ENCODE measurements at regions not wholly inside any gene's neighbourhood (a gene's known extent, or its start where the extent isn't known, plus 50 kb on each side); places are given as distances from the start of the nearest gene placed in this dataset.

DNA sequence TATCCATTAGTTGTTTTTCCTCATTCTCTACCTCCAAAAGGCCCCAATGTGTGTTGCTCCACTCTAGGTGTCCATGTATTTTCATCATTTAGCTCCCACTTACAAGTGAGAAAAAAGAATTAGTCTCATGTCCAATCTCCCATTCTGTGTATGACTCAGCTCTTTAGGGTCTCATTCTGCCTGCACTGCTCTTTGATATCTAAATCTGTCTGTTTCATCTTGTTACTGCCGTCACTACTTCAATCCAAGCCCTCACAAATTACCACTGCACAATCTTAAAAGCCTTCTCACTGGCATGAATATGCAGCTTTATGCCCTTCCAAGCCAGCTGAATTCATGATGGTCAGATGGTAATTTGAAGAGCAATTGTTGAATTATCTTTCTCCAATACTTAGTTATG is 480.5 kb downstream of the TRIB2 start:
- TF ChIP-seq CTCF (IDR thresholded peaks at IDR 0.05) = no peak
- 69 to 91% methylated on average over 1 of the region's 1 CpG for WGBS, 2 donors
- Histone ChIP-seq H3K9me3 (no peaks in the 10 kb centered on the region), H3K27ac (no peak overlapping the region), H3K4me1 (no peaks in the 10 kb centered on the region), H3K4me3 (no peak overlapping the region), H3K36me3 (ENCODE audit: low read depth, missing control alignments) (no peaks in the 10 kb centered on the region), H3K27me3 (no peaks in the 10 kb centered on the region)
- intact Hi-C loops (cut with DNase I; ENCODE audit: low total_unique reads) = no loop called here
- no peak for DNase-seq

DNA sequence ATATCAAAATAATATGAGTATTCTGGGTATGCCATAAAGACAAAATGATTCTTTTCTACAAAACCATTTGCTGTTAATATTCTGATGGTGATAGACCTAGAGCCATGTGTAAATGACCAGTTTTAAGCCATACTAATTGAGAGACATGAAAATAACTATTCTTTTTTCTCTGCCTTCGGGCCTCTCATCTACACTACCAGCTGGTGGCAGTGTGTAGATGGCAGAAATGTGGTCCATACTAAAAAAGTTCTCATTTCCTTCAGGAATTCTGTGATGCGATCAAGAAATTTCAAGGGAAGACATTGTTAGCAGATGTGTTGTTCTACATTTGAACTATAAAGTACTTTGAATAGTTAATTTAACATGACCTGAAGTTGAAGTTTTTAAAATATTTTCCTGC is 485.2 kb downstream of the TRIB2 start:
- TF ChIP-seq CTCF (IDR thresholded peaks at IDR 0.05) (peak in 1 of 3 experiments; percentile 17), POLR2A (IDR thresholded peaks at IDR 0.05) (no peak)

DNA sequence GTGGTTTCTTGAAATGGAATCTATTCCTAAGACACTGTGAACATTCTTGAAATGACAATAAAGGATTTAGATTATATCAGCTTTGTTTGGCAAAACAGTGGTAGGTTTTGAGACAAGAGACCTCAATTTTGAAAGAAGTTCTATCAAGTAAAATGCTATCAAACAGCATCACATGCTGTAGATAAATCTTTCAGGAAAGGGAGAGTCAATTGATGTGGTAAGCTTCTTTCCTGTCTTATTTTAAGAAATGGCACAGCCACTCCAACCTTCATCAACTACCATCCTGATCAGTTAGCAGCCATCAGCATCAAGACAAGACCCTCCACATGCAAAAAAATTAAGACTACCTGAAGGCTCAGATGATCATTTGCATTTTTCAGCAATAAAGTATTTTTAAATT is 495.4 kb downstream of the TRIB2 start:
- H3K27ac ChIP-seq = no peak overlapping the region
- H3K36me3 ChIP-seq (ENCODE audit: low read depth, missing control alignments) = no peaks in the 10 kb centered on the region
- DNase-seq = no peak
- H3K9me3 ChIP-seq = no peaks in the 10 kb centered on the region
- TF ChIP-seq CTCF (IDR thresholded peaks at IDR 0.05) = no peak
- no peak for TF ChIP-seq POLR2A (IDR thresholded peaks at IDR 0.05)
- peaks cover 4% of the 10 kb centered on the region for H3K4me1 ChIP-seq
- intact Hi-C loops (cut with DNase I; ENCODE audit: low total_unique reads) = no loop called here
- no peak overlapping the region for H3K4me3 ChIP-seq
- no peaks in the 10 kb centered on the region for H3K27me3 ChIP-seq

More for the DNA sequence above, 485.2 kb downstream of the TRIB2 start:
- Histone ChIP-seq H3K27me3 (no peaks in the 10 kb centered on the region), H3K4me3 (no peak overlapping the region), H3K36me3 (ENCODE audit: low read depth, missing control alignments) (no peaks in the 10 kb centered on the region), H3K9me3 (no peaks in the 10 kb centered on the region), H3K4me1 (no peaks in the 10 kb centered on the region), H3K27ac (no peak overlapping the region)
- intact Hi-C loops (cut with DNase I; ENCODE audit: low total_unique reads) = no loop called here
- DNase-seq = no peak
- WGBS, 2 donors = 83 to 93% methylated on average over 2 of the region's 2 CpGs

DNA sequence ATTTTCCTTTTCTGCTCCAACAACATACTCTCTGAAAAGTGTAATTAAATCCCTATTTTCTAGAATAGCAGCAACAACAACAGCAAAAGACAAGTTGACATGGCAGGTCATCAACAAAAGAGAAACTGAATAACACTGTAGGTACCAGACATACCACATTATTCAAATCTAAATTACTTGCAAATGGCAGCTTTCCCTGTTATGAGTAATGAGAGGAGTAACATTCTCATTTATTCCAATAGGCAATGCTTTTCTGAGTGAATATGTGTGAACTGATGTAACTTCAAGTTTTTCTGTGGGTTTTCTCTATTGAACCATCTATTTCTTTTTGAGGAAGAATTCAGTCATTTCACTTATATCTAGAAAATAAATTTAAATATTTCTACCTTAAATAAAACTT is 501.5 kb downstream of the TRIB2 start:
- DNase-seq = no peak
- TF ChIP-seq CTCF (IDR thresholded peaks at IDR 0.05) = no peak
- TF ChIP-seq POLR2A (IDR thresholded peaks at IDR 0.05) = no peak
- Histone ChIP-seq H3K9me3 (no peaks in the 10 kb centered on the region), H3K36me3 (ENCODE audit: low read depth, missing control alignments) (no peaks in the 10 kb centered on the region), H3K27ac (no peak overlapping the region), H3K27me3 (no peaks in the 10 kb centered on the region), H3K4me1 (no peaks in the 10 kb centered on the region), H3K4me3 (no peak overlapping the region)
- intact Hi-C loops (cut with DNase I; ENCODE audit: low total_unique reads) = no loop called here

DNA sequence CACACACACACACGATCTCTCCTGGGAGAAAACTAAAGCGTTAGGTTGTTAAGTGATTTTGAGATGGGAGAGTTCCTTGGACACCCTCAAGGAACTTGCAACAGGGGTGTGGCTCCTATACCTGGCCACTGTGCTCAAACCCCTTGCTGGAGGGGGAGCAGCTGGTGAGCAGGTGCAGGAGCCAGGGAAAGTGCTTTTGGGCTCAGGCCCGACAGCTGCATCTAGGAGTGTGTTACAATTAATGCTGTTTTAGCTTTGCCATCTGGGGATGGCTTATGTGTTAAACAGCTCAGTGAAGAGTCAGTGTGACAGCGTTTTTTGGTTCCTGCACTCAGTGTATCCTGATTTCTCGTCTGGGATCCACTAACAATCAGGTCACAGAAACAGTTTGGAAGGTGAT is 510.8 kb downstream of the TRIB2 start:
- H3K4me1 ChIP-seq = no peaks in the 10 kb centered on the region
- H3K36me3 ChIP-seq (ENCODE audit: low read depth, missing control alignments) = no peaks in the 10 kb centered on the region
- no peak for DNase-seq
- H3K27me3 ChIP-seq = no peaks in the 10 kb centered on the region
- no peak overlapping the region for H3K27ac ChIP-seq
- H3K9me3 ChIP-seq = no peaks in the 10 kb centered on the region
- 70 to 86% methylated on average over 5 of the region's 5 CpGs for WGBS, 2 donors
- H3K4me3 ChIP-seq = no peak overlapping the region
- TF ChIP-seq POLR2A (IDR thresholded peaks at IDR 0.05) (no peak), CTCF (IDR thresholded peaks at IDR 0.05) (no peak)
- intact Hi-C loops (cut with DNase I; ENCODE audit: low total_unique reads) = no loop called here

Data from testis (tissue), 2 donors.